ENCODE measurements at regions not wholly inside any gene's neighbourhood (a gene's known extent, or its start where the extent isn't known, plus 50 kb on each side); places are given as distances from the start of the nearest gene placed in this dataset.

GRCh38 chr5:41670854-41671479 lies 160.6 kb upstream of the PLCXD3 start:
- DNase-seq (ENCODE audit: low spot score), result peak; percentile 16

DNA sequence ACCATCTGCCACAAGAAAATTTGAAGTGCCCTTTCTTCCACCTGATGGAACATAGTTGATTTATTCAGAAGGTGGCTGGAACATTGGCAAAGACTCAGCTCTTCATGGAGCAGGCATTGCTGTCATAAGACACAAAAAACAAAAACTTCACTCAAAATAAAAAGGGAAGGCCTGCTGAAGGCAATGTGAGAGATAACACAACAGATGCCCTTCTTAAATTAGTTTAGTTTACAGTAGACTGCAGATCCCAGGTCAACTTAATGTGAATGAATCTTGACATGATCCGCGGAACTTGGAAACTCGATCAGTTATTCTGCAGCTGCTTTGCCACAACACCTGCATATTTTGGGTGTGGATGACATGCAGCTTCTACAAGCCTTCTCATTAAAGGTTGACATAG lies 159.8 kb upstream of the PLCXD3 start:
- DNase-seq (ENCODE audit: low spot score), result no peak

DNA sequence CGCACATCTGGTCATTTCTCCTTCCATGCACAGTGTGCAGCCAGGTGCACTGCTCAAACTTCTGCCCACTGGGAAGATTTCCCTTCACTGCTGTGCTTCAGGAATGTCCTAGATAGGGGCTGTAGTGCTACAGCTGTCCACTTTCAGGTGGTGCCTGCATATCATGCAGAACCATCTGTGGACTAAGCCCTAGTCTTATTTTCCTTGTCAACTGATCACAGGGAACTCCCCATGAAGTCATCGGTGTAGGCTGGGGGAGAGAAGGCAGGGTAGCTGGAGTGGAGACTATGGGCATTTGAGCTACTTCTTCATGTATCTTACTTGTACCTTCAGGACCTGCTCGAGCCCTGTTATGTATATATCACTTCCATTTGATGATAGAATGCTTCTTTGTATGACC lies 150.9 kb upstream of the PLCXD3 start:
- DNase-seq (ENCODE audit: low spot score), result no peak

- DNase-seq (ENCODE audit: low spot score), result peak; percentile 4
These were observed 146.2 kb upstream of the PLCXD3 start for GRCh38 chr5:41656597-41656996.

DNA sequence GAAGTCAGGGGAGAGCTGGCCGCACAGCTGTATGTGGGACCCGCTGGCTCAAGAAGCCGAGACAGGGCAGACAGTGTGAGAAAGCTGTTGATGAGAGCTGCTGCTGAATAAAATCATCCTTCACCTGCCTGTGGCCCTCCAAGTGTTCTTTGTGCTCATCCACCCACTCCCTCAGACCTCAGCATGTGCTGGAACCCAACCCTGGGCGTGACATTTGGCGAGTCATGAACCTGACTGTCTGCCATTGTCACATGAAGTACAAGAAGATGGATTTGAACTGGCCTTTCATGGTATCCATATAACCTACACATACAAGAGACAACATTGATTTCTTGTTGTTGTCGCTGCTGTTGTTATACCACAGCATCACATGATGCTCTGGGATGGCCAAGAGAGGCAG lies 139.7 kb upstream of the PLCXD3 start:
- DNase-seq (ENCODE audit: low spot score), result no peak

- DNase-seq (ENCODE audit: low spot score), result peak; percentile 39
These were observed 139.3 kb upstream of the PLCXD3 start for GRCh38 chr5:41649659-41650058.

DNA sequence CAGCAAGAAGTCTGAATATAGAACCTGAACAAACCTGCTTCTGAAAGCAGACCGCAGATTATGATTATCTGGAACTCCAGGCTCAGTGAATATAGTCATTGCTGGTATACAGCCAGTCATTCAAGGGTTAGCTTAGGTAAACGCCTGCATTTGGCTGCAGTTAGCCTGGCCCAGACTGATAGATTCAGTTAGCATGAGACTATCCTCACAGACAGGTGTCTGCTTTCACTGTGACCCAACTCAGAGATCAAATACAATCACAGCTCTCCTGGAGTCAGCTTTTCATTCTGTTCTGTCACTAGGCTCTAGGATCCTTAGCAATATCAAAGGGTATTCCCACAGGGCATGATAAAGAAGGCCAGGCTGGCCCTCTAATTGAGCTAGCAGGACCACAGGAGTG lies 138.6 kb upstream of the PLCXD3 start:
- no peak for DNase-seq (ENCODE audit: low spot score)

DNA sequence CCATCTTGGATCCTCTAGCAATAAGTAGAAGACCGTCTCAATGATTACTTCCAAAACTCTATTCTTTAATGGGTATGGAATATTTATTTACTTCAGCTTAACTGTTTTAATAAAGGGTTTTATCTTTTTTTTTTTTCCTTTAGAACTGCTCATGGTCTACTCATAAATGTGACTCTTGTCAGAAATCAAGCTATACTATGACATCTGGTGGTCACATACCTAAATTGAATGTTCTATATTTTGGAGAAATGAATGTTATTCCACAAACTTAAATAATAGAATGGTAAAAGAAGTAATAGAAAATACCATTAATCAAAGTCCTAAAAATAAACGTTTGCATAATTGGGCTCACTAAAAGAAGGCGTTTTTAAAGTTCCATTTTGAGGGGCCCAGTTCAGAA lies 131.2 kb upstream of the PLCXD3 start:
- peak; percentile 4 for DNase-seq (ENCODE audit: low spot score)

- DNase-seq (ENCODE audit: low spot score), result no peak
These were observed 128.3 kb upstream of the PLCXD3 start for GRCh38 chr5:41638685-41639084.

DNA sequence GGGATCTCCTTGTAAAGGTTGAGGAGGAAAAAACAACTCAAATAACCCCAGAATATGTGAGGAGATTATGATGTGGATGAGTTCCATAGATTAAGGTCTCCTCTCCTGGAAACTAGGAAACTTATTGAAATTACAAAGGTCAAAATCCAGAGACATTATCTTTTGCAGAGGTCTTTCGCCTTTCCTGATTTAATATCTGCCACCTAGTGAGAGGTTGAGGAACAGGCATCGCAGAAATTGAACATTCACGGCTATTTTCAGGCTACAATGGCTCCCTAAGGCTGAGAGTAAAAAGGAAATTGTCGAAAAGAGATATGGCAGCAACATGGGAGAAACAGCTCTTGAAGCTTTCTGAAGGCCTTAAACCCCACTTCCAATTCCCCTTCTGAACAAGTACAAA lies 127.5 kb upstream of the PLCXD3 start:
- peak; percentile 3 for DNase-seq (ENCODE audit: low spot score)

- peak; percentile 13 for DNase-seq (ENCODE audit: low spot score)
These were observed 127.0 kb upstream of the PLCXD3 start for GRCh38 chr5:41637424-41637823.

DNA sequence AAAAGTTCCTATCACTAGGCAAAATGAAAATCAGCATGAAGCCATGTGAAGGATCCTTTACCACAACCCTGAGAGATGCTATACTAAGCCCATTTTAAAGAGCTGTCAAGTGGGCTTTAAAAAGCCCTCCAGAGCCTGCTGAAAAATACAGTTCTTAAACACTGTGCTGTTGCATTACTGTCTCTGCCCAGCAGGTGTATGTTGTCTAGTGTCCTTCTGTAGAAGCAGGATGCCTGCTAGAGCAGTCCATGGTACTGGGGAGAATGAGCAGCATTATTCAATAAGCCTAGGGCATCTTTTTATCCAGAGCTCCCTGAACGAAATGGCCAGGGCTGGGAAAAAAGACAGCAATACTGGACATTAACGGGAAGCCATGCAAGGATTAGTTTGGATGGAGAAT lies 126.2 kb upstream of the PLCXD3 start:
- peak; percentile 45 for DNase-seq (ENCODE audit: low spot score)

GRCh38 chr5:41629897-41630296 lies 119.5 kb upstream of the PLCXD3 start:
- no peak for DNase-seq (ENCODE audit: low spot score)

GRCh38 chr5:41625571-41625970 lies 115.2 kb upstream of the PLCXD3 start:
- no peak for DNase-seq (ENCODE audit: low spot score)

- no peak for DNase-seq (ENCODE audit: low spot score)
These were observed 111.0 kb upstream of the PLCXD3 start for GRCh38 chr5:41621420-41621819.

DNA sequence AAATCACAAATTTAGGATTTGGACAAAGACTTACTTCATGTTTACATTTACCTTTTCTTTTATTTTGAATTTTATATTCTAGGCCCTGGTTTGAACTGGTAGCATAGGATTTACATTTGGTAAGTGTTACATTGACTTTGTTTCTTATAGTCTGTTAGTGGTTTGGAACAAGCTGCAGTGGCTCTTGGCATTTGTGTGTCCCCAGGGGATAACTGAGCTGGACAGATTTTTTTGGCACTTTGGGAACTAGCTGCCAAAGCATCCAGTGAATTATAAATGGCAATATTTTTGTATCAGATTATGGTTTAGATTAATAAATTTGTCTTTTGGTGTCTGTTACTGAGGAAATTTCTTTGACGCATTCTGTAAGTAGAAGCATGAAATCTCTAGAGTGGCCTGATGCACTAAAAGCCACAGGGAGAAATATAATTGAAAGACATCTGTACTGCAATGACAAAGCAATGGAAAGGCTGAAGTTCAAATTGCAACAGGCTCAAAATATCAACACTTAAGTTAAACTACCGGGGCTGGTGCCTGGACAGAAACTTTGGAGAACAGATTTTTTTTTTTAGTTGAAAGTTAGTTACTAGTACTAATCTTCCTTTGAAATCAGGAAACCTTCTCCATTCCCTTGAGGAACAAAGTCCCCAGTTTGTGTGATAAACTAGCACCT lies 107.6 kb upstream of the PLCXD3 start:
- DNase-seq (ENCODE audit: low spot score), result no peak

- no peak for DNase-seq (ENCODE audit: low spot score)
These were observed 100.0 kb upstream of the PLCXD3 start for GRCh38 chr5:41610386-41610785.

DNA sequence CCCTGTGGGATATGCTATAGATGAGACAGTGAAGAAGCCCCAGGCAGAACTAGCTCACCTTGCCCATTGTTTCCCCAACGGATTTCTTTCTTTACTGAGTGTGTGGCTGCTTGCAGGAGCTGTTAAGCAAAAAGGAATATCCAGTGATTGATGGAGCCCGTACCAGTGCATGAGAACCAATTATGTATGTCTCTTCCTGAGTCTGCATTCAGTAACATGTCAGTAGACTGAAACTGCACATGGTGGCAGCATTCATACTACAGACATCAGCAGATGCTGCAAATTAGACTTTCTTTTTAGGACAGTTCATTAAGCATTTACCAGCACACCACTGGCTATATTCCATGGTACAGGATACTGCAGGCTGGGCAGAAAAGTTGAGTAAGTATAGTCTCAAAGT lies 90.3 kb upstream of the PLCXD3 start:
- no peak for DNase-seq (ENCODE audit: low spot score)

DNA sequence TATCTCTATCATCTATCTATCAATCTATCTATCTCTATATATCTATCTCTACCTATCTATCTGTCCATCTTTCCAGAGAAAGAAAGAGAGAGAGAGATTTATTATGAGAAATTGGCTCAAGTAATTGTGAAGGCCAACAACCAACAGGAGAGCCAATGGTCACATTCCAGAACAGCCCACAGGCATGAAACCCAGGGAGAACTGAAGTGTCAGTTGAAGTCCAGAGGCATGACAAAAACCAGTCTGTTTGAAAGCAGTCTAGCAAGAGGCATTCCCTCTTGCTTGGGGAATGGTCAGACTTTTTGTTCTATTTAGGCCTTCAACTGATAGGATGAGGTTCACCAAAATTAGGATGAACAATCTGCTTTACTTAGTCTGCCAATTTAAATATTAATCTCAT lies 87.6 kb upstream of the PLCXD3 start:
- peak; percentile 3 for DNase-seq (ENCODE audit: low spot score)

DNA sequence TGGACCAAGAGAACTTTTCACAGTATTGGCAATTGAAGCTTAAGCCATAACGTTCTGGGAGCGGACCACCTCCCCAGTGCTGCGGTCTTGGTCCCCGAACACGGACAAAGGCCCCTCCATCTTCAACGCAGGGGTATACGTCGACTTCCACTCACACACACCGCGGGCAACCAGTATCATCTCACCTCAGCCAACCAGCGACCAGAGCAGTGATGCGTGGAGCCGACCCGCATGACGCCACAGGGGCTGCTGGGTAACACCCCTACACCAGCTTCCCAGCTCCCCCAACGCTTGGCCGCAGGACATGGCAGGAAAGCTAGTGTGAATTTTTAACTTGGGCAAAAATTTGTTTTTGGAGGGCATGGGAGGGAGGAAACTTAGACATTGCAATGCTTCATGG lies 77.3 kb upstream of the PLCXD3 start:
- no peak for DNase-seq (ENCODE audit: low spot score)

DNA sequence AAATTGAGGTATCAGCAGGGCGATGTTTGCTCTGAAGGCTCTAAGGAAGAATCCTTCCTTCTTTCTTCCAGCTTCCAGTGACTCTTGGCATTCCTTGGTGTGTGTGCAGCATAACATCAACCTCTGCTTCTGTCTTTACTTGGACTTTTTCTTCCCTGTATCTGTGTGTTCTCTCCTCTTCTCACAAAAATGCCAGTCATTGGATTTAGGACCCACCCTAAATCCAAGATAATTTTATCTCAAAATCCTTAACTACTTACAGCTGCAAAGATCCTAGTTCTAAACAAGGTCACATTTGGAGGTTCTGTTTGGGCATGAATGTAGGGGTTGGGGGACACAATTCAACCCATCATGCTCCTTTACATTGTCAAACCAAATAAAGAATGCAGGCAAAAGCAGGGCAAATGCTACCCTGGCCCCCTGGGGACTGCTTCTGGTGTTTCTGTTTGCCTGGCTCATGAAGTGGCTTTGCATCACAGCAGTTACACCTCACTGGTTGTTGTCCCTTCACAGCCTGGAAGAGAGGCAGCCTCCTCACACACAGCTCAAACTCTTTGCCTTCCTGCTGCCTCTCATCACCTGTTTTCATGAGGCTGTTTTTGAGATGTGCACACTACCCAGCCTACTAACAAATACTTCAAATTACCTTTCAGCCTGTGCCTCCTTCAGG lies 64.8 kb upstream of the PLCXD3 start:
- DNase-seq (ENCODE audit: low spot score), result no peak

DNA sequence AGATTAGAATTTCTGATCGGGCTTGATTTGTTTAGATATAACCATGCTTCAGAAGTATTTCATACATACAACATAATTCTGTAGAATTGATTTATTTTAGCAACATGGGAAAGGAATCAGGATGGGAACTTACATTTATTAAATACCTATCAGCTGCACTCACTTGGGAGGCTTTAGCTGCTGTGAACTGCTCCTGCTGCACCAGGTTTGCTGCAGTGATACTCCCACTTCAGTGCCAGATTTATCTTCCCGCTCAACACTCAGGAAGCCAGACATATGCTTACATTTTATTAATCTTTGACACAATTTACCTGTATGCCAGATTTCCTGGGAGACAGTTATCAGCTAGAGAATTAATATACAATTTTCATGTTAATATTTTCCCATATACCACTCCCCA lies 64.0 kb upstream of the PLCXD3 start:
- no peak for DNase-seq (ENCODE audit: low spot score)
